Epithelial cell of prostate (primary cell): ENCODE measurements at regions not wholly inside any gene's neighbourhood (a gene's known extent, or its start where the extent isn't known, plus 50 kb on each side); places are given as distances from the start of the nearest gene placed in this dataset.
"Not testable (repeated sequence)": the region's sequence is repeated elsewhere in the genome, so short reads cannot be mapped to it uniquely, and the experiment has no call there.

ENCODE experiments used
- DNase-seq: peaks from one replicate; pipeline ENCODE4 v3.0.0-alpha.2; 2011; ENCODE audit warnings: low read depth, low spot score
- H3K27ac ChIP-seq: fragments of 450-650 bp; 2 replicates; pipeline ENCODE4 v1.5.1; 2017; ENCODE audit warnings: mild to moderate bottlenecking

GRCh38 chr4:57763070-57763469 lies 652.9 kb upstream of the IGFBP7 start:
- no peak overlapping the region for H3K27ac ChIP-seq
- DNase-seq = no peak

- no peak overlapping the region for H3K27ac ChIP-seq
- no peak for DNase-seq
These were observed 630.5 kb upstream of the IGFBP7 start for GRCh38 chr4:57740625-57741190.

- DNase-seq = no peak
- H3K27ac ChIP-seq = no peak overlapping the region
These were observed 626.6 kb upstream of the IGFBP7 start for GRCh38 chr4:57736781-57737180.

GRCh38 chr4:57734104-57734670 lies 624.0 kb upstream of the IGFBP7 start:
- DNase-seq = no peak
- no peak overlapping the region for H3K27ac ChIP-seq

- not testable (repeated sequence) for H3K27ac ChIP-seq
These were observed 619.8 kb upstream of the IGFBP7 start for GRCh38 chr4:57729775-57730570.

GRCh38 chr4:57726154-57726553 lies 616.0 kb upstream of the IGFBP7 start:
- no peak for DNase-seq
- H3K27ac ChIP-seq = no peak overlapping the region

More at GRCh38 chr4:57729775-57730570, 619.8 kb upstream of the IGFBP7 start:
- DNase-seq = not testable (repeated sequence)

- H3K27ac ChIP-seq = no peak overlapping the region
- no peak for DNase-seq
These were observed 609.3 kb upstream of the IGFBP7 start for GRCh38 chr4:57719456-57719855.

GRCh38 chr4:57714313-57714712 lies 604.1 kb upstream of the IGFBP7 start:
- not testable (repeated sequence) for DNase-seq, H3K27ac ChIP-seq

GRCh38 chr4:57710053-57710452 lies 599.9 kb upstream of the IGFBP7 start:
- H3K27ac ChIP-seq = no peak overlapping the region
- no peak for DNase-seq

- H3K27ac ChIP-seq = no peak overlapping the region
- DNase-seq = no peak
These were observed 581.2 kb upstream of the IGFBP7 start for GRCh38 chr4:57691370-57691769.

- no peak for DNase-seq
- no peak overlapping the region for H3K27ac ChIP-seq
These were observed 579.6 kb upstream of the IGFBP7 start for GRCh38 chr4:57689693-57690205.

- no peak overlapping the region for H3K27ac ChIP-seq
- DNase-seq = no peak
These were observed 572.1 kb upstream of the IGFBP7 start for GRCh38 chr4:57682275-57682674.

- DNase-seq = no peak
- H3K27ac ChIP-seq = no peak overlapping the region
These were observed 569.8 kb upstream of the IGFBP7 start for GRCh38 chr4:57679969-57680368.

GRCh38 chr4:57676394-57676793 lies 566.2 kb upstream of the IGFBP7 start:
- no peak for DNase-seq
- no peak overlapping the region for H3K27ac ChIP-seq

GRCh38 chr4:57672846-57673433 lies 562.8 kb upstream of the IGFBP7 start:
- no peak for DNase-seq

GRCh38 chr4:57668621-57669020 lies 558.4 kb upstream of the IGFBP7 start:
- no peak for DNase-seq
- H3K27ac ChIP-seq = no peak overlapping the region

More at GRCh38 chr4:57672846-57673433, 562.8 kb upstream of the IGFBP7 start:
- no peak overlapping the region for H3K27ac ChIP-seq

GRCh38 chr4:57665806-57666205 lies 555.6 kb upstream of the IGFBP7 start:
- DNase-seq = no peak
- H3K27ac ChIP-seq = no peak overlapping the region

GRCh38 chr4:57661517-57662090 lies 551.4 kb upstream of the IGFBP7 start:
- no peak overlapping the region for H3K27ac ChIP-seq
- no peak for DNase-seq

GRCh38 chr4:57658673-57659072 lies 548.5 kb upstream of the IGFBP7 start:
- no peak for DNase-seq
- no peak overlapping the region for H3K27ac ChIP-seq

- H3K27ac ChIP-seq = no peak overlapping the region
These were observed 548.0 kb upstream of the IGFBP7 start for GRCh38 chr4:57658188-57658587.

GRCh38 chr4:57655342-57655741 lies 545.2 kb upstream of the IGFBP7 start:
- H3K27ac ChIP-seq = no peak overlapping the region

More at GRCh38 chr4:57658188-57658587, 548.0 kb upstream of the IGFBP7 start:
- DNase-seq = no peak

More at GRCh38 chr4:57655342-57655741, 545.2 kb upstream of the IGFBP7 start:
- DNase-seq = no peak
